HCT116 (cell line): ENCODE measurements at regions not wholly inside any gene's neighbourhood (a gene's known extent, or its start where the extent isn't known, plus 50 kb on each side); places are given as distances from the start of the nearest gene placed in this dataset.

Source experiments
- ATAC-seq: fragments of 200-7000 bp; cut with Tn5 transposase; 2 replicates; pipeline ENCODE4 v1.9.1; 2020; ENCODE audit warnings: mild to moderate bottlenecking, moderate library complexity
- BruUV-seq: library from RNA; stranded (reverse); fragments of 400-500 nt; replicated peaks from 2 replicates; lab custom pipeline; 2021; lab: Mats Ljungman, UMichigan
- CTCF ChIA-PET: fragments of 300-600 bp; sonication (Branson Sonifier 250); formaldehyde crosslinking; loops from one replicate; lab custom pipeline; 2021; ENCODE audit warnings: antibody characterized with exemption; lab: Charles Lee
- POLR2A ChIA-PET: fragments of 300-600, 350-600 bp; sonication (Branson Sonifier 250); formaldehyde crosslinking; loops from one replicate; lab custom pipeline; 2021; ENCODE audit warnings: antibody characterized with exemption; lab: Charles Lee
- RAD21 ChIA-PET, 2 experiments: fragments of 300-600 bp; sonication (Branson Sonifier 250); formaldehyde crosslinking; loops; one replicate each; lab custom pipeline; 2023; ENCODE audit warnings: low total read pairs in 2 of 2; ENCODE audit not compliant: uncharacterized antibody in 2 of 2, unreplicated experiment in 2 of 2, low non-redundant PET in 1 of 2; lab: Charles Lee
- DNase-seq: peaks from one replicate; pipeline ENCODE4 v3.0.0-alpha.2; 2010; ENCODE audit warnings: low read depth, low spot score
- H2AFZ ChIP-seq: fragments of 200-600 bp; shearing (Covaris generic), sonication (generic); 2 replicates; pipeline ENCODE4 v1.6.1; 2017; ENCODE audit warnings: low read depth, mixed run types, mixed read lengths, antibody characterized with exemption, low read length; ENCODE audit not compliant: poor library complexity, severe bottlenecking
- H3K27ac ChIP-seq: 2 replicates; pipeline ENCODE4 v1.5.1; 2012; ENCODE audit warnings: low read depth, low read length
- H3K27me3 ChIP-seq: fragments of 200-600 bp; sonication (generic); 2 replicates; pipeline ENCODE4 v1.6.1; 2016; ENCODE audit warnings: mixed run types, low read length, mixed read lengths; ENCODE audit not compliant: insufficient read depth
- H3K36me3 ChIP-seq, 2 experiments: fragments of 200-500 bp in 1 of 2; fragments of 200-600 bp in 1 of 2; sonication (Bioruptor generic) in 1 of 2; sonication (generic) in 1 of 2; 2 replicates each; pipeline versions ENCODE4 v1.5.1 to v1.6.1; 2014 to 2016; ENCODE audit warnings: low read length in 2 of 2, inconsistent platforms in 1 of 2, mixed read lengths in 1 of 2, mixed run types in 1 of 2; ENCODE audit not compliant: insufficient read depth in 2 of 2, control insufficient read depth in 1 of 2
- H3K4me1 ChIP-seq, 2 experiments: fragments of 200-600 bp in 1 of 2; sonication (generic) in 1 of 2; 2 replicates each; pipeline versions ENCODE4 v1.5.1 to v1.6.1; 2012 to 2017; ENCODE audit warnings: low read length in 2 of 2, inconsistent platforms in 1 of 2, mild to moderate bottlenecking in 1 of 2, mixed read lengths in 1 of 2, mixed run types in 1 of 2, moderate library complexity in 1 of 2; ENCODE audit not compliant: insufficient read depth in 2 of 2, control insufficient read depth in 1 of 2
- H3K4me2 ChIP-seq: fragments of 200-600 bp; sonication (generic); 2 replicates; pipeline ENCODE4 v1.6.1; 2017; ENCODE audit warnings: mixed run types, low read length, mixed read lengths
- H3K4me3 ChIP-seq, 2 experiments: fragments of 200-600 bp in 1 of 2; sonication (generic) in 1 of 2; replicated peaks in 1 of 2; 2 replicates each; pipeline ENCODE4 v1.5.1; 2011 to 2016; ENCODE audit warnings: low read length in 2 of 2, control low read depth in 1 of 2, low read depth in 1 of 2, mild to moderate bottlenecking in 1 of 2, mixed read lengths in 1 of 2, mixed run types in 1 of 2
- H3K79me2 ChIP-seq: fragments of 200-600 bp; sonication (generic); 2 replicates; pipeline ENCODE4 v1.6.1; 2017; ENCODE audit warnings: mild to moderate bottlenecking, mixed run types, low read length, moderate library complexity, mixed read lengths; ENCODE audit not compliant: insufficient read depth
- H3K9ac ChIP-seq: fragments of 200-600 bp; sonication (generic); 2 replicates; pipeline ENCODE4 v1.6.1; 2016; ENCODE audit warnings: low read length, mixed read lengths
- H3K9me2 ChIP-seq: fragments of 200-600 bp; sonication (generic), shearing (Covaris generic); 2 replicates; pipeline ENCODE4 v1.6.1; 2017; ENCODE audit warnings: mixed run types, mild to moderate bottlenecking, moderate library complexity; ENCODE audit not compliant: insufficient read depth
- H3K9me3 ChIP-seq, 2 experiments: fragments of 200-500 bp in 1 of 2; fragments of 200-600 bp in 1 of 2; sonication (Bioruptor generic) in 1 of 2; sonication (generic) in 1 of 2; 2 replicates each; pipeline ENCODE4 v1.6.1; 2014 to 2017; ENCODE audit warnings: low read length in 2 of 2, mixed read lengths in 2 of 2, inconsistent platforms in 1 of 2, low read depth in 1 of 2, mild to moderate bottlenecking in 1 of 2, mixed run types in 1 of 2, moderate library complexity in 1 of 2; ENCODE audit not compliant: control insufficient read depth in 1 of 2, insufficient read depth in 1 of 2
- H4K20me1 ChIP-seq: fragments of 200-600 bp; sonication (generic), shearing (Covaris generic); 2 replicates; pipeline ENCODE4 v1.6.1; 2017; ENCODE audit warnings: mixed run types, mild to moderate bottlenecking, moderate library complexity; ENCODE audit not compliant: insufficient read depth
- CBX3 ChIP-seq: IDR thresholded peaks from 2 replicates; pipeline ENCODE4 v1.6.1; 2012; ENCODE audit warnings: low read depth
- CTCF ChIP-seq, 3 experiments: fragments of 200-600 bp in 1 of 3; sonication (generic) in 1 of 3; IDR thresholded peaks in 2 of 3; conservative IDR thresholded peaks in 1 of 3; 2 replicates each; pipeline ENCODE4 v1.5.1; 2012 to 2017; ENCODE audit warnings: low read depth in 2 of 3, low read length in 2 of 3, antibody characterized with exemption in 1 of 3, borderline replicate concordance in 1 of 3, control low read depth in 1 of 3, mild to moderate bottlenecking in 1 of 3, mixed read lengths in 1 of 3, mixed run types in 1 of 3, moderate library complexity in 1 of 3; ENCODE audit not compliant: insufficient read depth in 1 of 3
- EZH2 ChIP-seq: fragments of 200-600 bp; sonication (generic); IDR thresholded peaks from 2 replicates; pipeline ENCODE4 v1.6.1; 2017; ENCODE audit warnings: antibody characterized with exemption, mixed run types
- EZH2phosphoT487 ChIP-seq: fragments of 200-600 bp; IDR thresholded peaks from 2 replicates; pipeline ENCODE4 v1.6.1; 2018; ENCODE audit warnings: antibody characterized with exemption, borderline replicate concordance
- MAX ChIP-seq: IDR thresholded peaks from 2 replicates; pipeline ENCODE4 v1.6.1; 2012
- POLR2A ChIP-seq: IDR thresholded peaks from 2 replicates; pipeline ENCODE4 v1.7.0; 2011; ENCODE audit warnings: borderline replicate concordance; ENCODE audit not compliant: insufficient read depth, insufficient read length; ENCODE audit errors: extremely low read depth
- RAD21 ChIP-seq: IDR thresholded peaks from 2 replicates; pipeline ENCODE4 v1.6.1; 2012; ENCODE audit warnings: low read depth, mild to moderate bottlenecking
- REST ChIP-seq: IDR thresholded peaks from 2 replicates; pipeline ENCODE4 v1.6.1; 2012; ENCODE audit warnings: low read depth
- SP1 ChIP-seq: IDR thresholded peaks from 2 replicates; pipeline ENCODE4 v1.6.1; 2012; ENCODE audit warnings: low read depth
- ZBTB33 ChIP-seq: IDR thresholded peaks from 2 replicates; pipeline ENCODE4 v1.6.1; 2011; ENCODE audit warnings: mild to moderate bottlenecking, low read length, moderate library complexity; ENCODE audit not compliant: insufficient replicate concordance; ENCODE audit errors: extremely low read depth
- ZFX ChIP-seq: fragments of 450-650 bp; IDR thresholded peaks from 2 replicates; pipeline ENCODE4 v1.6.1; 2017
- ZNF274 ChIP-seq: fragments of 200-500 bp; sonication (Bioruptor generic); IDR thresholded peaks from 2 replicates; pipeline ENCODE4 v1.6.1; 2014; ENCODE audit warnings: mild to moderate bottlenecking, low read depth, low read length, inconsistent platforms
- intact Hi-C: fragments of 100-400 bp; cut with micrococcal nuclease; formaldehyde crosslinking; loops from 2 replicates; pipeline ENCODE4 v1.10.0; 2022

- H3K27me3 ChIP-seq, result no peaks in the 10 kb centered on the region
- no peak overlapping the region for H2AFZ ChIP-seq
- no peaks in the 10 kb centered on the region for H3K36me3 ChIP-seq
- H3K9me3 ChIP-seq, result no peaks in the 10 kb centered on the region
- no peak overlapping the region for H3K9ac ChIP-seq
- no peaks in the 10 kb centered on the region for H3K9me2 ChIP-seq
- H3K79me2 ChIP-seq, result no peaks in the 10 kb centered on the region
- intact Hi-C loops, result no loop called here
- no peaks in the 10 kb centered on the region for H4K20me1 ChIP-seq
- DNase-seq, result no peak
- H3K4me3 ChIP-seq, result no peak overlapping the region
- CTCF ChIA-PET, result interaction anchor here (1.1 to 2.9 kb wide), 2 partner anchors 14 to 24 kb away, joined by 3 to 10 read pairs; no protein-coding TSS in a partner anchor
- no peaks in the 10 kb centered on the region for H3K4me1 ChIP-seq
- H3K4me2 ChIP-seq, result no peak overlapping the region
- BruUV-seq, result no TSS peak
- RAD21 ChIA-PET, result no interaction called here
- H3K27ac ChIP-seq, result no peak overlapping the region
- no peak for ATAC-seq
- POLR2A ChIA-PET, result no interaction called here
- TF ChIP-seq POLR2A (no peak), MAX (no peak), EZH2 (no peak), ZFX (no peak), EZH2phosphoT487 (no peak), CTCF (IDR thresholded peaks at IDR 0.05 in 2 of 3, conservative IDR thresholded peaks at IDR 0.05 in 1 of 3; ENCODE audit: borderline replicate concordance in 1 of 3, insufficient read depth in 1 of 3, low read depth in 2 of 3, low read length in 2 of 3) (no peak), ZBTB33 (no peak), ZNF274 (no peak), RAD21 (no peak), CBX3 (no peak), REST (no peak), SP1 (no peak)
Observed at GRCh38 chr1:55352080-55352810, 137.1 kb upstream of the USP24 start.
